ENCODE measurements at regions not wholly inside any gene's neighbourhood (a gene's known extent, or its start where the extent isn't known, plus 50 kb on each side); places are given as distances from the start of the nearest gene placed in this dataset.
A peak's percentile ranks its signal among the peaks of the same experiment; 100 is the strongest.
"Not testable (repeated sequence)": the region's sequence is repeated elsewhere in the genome, so short reads cannot be mapped to it uniquely, and the experiment has no call there.

GRCh38 chr4:111400741-111401140, 744.5 kb upstream of the FAM241A start:
- intact Hi-C loops (cut with DNase I), result no loop called here
- ATAC-seq (peak; percentile 64 to 90), DNase-seq (no peak)

- intact Hi-C loops (cut with DNase I), result no loop called here
- DNase-seq (no peak), ATAC-seq (no peak)
Measured at GRCh38 chr4:111404673-111405072, 740.6 kb upstream of the FAM241A start.

- DNase-seq (no peak), ATAC-seq (no peak)
- intact Hi-C loops (cut with DNase I), result no loop called here
Measured at GRCh38 chr4:111405989-111406388, 739.3 kb upstream of the FAM241A start.

- ATAC-seq, result no peak
- intact Hi-C loops (cut with DNase I), result no loop called here
- DNase-seq, result no peak
Measured at GRCh38 chr4:111410571-111410970, 734.7 kb upstream of the FAM241A start.

GRCh38 chr4:111417521-111417920, 727.7 kb upstream of the FAM241A start:
- ATAC-seq (no peak), DNase-seq (no peak)
- intact Hi-C loops (cut with DNase I), result no loop called here

GRCh38 chr4:111433441-111433840, 711.8 kb upstream of the FAM241A start:
- no peak for ATAC-seq
- intact Hi-C loops (cut with DNase I), result no loop called here

GRCh38 chr4:111434586-111434985, 710.7 kb upstream of the FAM241A start:
- ATAC-seq (no peak), DNase-seq (no peak)
- intact Hi-C loops (cut with DNase I), result no loop called here

More at GRCh38 chr4:111433441-111433840, 711.8 kb upstream of the FAM241A start:
- DNase-seq, result no peak

- intact Hi-C loops (cut with DNase I), result no loop called here
- ATAC-seq (no peak), DNase-seq (no peak)
Measured at GRCh38 chr4:111435986-111436744, 709.1 kb upstream of the FAM241A start.

- DNase-seq (no peak), ATAC-seq (no peak)
- intact Hi-C loops (cut with DNase I), result no loop called here
Measured at GRCh38 chr4:111441687-111442086, 703.6 kb upstream of the FAM241A start.

- intact Hi-C loops (cut with DNase I); DNase-seq; ATAC-seq: not testable (repeated sequence)
Measured at GRCh38 chr4:111444836-111445235, 700.4 kb upstream of the FAM241A start.

GRCh38 chr4:111449657-111450056, 695.6 kb upstream of the FAM241A start:
- intact Hi-C loops (cut with DNase I), result no loop called here
- ATAC-seq, result no peak

GRCh38 chr4:111450867-111451266, 694.4 kb upstream of the FAM241A start:
- ATAC-seq, result no peak
- no peak for DNase-seq
- intact Hi-C loops (cut with DNase I), result no loop called here

More at GRCh38 chr4:111449657-111450056, 695.6 kb upstream of the FAM241A start:
- DNase-seq, result no peak

GRCh38 chr4:111453216-111453615, 692.0 kb upstream of the FAM241A start:
- no peak for ATAC-seq
- DNase-seq, result no peak
- intact Hi-C loops (cut with DNase I), result no loop called here

- DNase-seq (no peak), ATAC-seq (no peak)
- intact Hi-C loops (cut with DNase I), result no loop called here
Measured at GRCh38 chr4:111454961-111455360, 690.3 kb upstream of the FAM241A start.

GRCh38 chr4:111464251-111465045, 680.8 kb upstream of the FAM241A start:
- intact Hi-C loops (cut with DNase I), result no loop called here
- DNase-seq, result no peak
- no peak for ATAC-seq

- intact Hi-C loops (cut with DNase I), result no loop called here
- no peak for DNase-seq
- no peak for ATAC-seq
Measured at GRCh38 chr4:111466811-111467604, 678.2 kb upstream of the FAM241A start.

- intact Hi-C loops (cut with DNase I), result loop anchor here (5.0 to 10.0 kb wide), 3 partner anchors 193 to 843 kb away; no protein-coding TSS in a partner anchor
- DNase-seq, result no peak
- peak in 1 of 2 donors; percentile 54 for ATAC-seq
Measured at GRCh38 chr4:111475001-111475400, 670.3 kb upstream of the FAM241A start.

- DNase-seq, result no peak
- no peak for ATAC-seq
- intact Hi-C loops (cut with DNase I), result loop anchor here (5.0 to 10.0 kb wide), 3 partner anchors 193 to 843 kb away; no protein-coding TSS in a partner anchor
Measured at GRCh38 chr4:111475666-111476065, 669.6 kb upstream of the FAM241A start.

GRCh38 chr4:111480510-111480909, 664.7 kb upstream of the FAM241A start:
- no peak for DNase-seq
- intact Hi-C loops (cut with DNase I), result no loop called here
- ATAC-seq, result no peak

Data from left cardiac atrium (tissue), 4 donors.